ENCODE measurements at regions not wholly inside any gene's neighbourhood (a gene's known extent, or its start where the extent isn't known, plus 50 kb on each side); places are given as distances from the start of the nearest gene placed in this dataset.

DNA sequence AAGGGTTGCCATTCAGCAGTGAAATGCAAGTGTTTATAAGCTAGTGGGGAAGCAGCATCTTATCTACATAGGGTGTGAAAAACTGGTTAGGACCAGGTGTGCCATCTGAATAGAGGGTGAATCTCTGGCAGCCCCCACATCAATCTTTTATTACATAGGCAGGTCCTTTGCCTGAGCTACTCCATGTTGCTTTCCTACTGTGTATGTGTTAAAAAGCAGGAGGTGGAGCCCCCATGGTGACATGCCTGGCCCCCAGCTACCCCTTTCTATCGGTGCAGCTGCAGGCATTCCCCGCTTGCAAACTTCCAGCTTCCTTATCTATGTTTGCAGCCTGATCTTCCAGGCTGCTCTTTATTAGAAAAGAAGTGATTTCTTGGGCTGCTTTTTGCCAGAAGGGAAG is 353.5 kb downstream of the SPATA31D1 start:
- no peak for FAIRE-seq
- TF ChIP-seq, protein P1, sequence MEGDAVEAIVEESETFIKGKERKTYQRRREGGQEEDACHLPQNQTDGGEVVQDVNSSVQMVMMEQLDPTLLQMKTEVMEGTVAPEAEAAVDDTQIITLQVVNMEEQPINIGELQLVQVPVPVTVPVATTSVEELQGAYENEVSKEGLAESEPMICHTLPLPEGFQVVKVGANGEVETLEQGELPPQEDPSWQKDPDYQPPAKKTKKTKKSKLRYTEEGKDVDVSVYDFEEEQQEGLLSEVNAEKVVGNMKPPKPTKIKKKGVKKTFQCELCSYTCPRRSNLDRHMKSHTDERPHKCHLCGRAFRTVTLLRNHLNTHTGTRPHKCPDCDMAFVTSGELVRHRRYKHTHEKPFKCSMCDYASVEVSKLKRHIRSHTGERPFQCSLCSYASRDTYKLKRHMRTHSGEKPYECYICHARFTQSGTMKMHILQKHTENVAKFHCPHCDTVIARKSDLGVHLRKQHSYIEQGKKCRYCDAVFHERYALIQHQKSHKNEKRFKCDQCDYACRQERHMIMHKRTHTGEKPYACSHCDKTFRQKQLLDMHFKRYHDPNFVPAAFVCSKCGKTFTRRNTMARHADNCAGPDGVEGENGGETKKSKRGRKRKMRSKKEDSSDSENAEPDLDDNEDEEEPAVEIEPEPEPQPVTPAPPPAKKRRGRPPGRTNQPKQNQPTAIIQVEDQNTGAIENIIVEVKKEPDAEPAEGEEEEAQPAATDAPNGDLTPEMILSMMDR (IDR thresholded peaks at IDR 0.05; ENCODE audit: insufficient read depth, missing control alignments): no peak
- DNase-seq (ENCODE audit: insufficient read length, low spot score): no peak

DNA sequence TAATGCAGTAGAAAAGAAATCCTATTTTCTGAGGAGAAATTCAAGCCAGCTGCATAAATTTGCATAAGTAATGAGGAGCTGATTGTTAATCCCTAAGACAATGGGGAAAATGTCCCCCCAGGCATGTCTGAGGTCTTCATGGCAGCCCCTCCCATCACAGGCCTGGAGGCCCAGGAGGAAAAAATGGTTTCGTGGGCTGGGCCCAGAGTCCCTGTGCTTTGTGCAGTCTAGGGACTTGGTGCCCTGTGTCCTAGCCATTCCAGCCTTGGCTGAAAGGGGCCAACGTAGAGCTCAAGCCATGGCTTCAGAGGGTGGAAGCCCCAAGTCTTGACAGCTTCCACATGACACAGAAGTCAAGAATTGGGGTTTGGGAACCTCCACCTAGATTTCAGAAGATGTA is 357.5 kb downstream of the SPATA31D1 start:
- TF ChIP-seq, protein P1 (IDR thresholded peaks at IDR 0.05; ENCODE audit: insufficient read depth, missing control alignments): no peak
- FAIRE-seq (no peak), DNase-seq (ENCODE audit: insufficient read length, low spot score) (no peak)

DNA sequence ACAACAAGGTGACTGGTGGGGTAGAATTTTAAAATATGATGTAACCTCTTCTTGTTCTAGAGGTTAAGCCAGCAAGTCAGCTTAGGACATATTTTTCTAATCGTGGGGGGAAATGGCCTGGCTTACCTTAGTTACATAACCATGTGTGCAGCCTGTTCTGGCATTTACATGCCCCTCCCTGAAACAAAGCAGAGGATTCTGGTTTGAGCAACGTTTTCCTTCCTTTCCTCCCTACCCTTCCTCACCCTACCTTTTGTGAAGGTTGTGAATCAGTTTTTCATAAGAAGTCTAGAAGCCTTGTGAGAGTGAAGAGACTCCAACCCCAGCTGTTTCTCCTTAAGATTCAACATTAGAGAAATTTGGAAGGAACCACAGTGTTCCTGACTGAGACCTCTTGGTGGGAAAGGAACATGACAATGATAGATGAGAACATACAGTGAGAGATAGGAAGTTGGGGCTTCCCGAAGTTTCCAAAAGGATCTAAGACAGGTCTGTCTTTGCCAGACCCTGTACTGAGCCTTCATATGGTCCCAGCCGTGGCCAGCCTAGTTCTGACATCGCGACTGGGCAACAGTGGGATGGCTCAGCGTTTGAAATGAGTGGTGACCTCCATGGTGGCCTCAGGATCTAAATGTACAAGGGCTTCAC is 365.2 kb downstream of the SPATA31D1 start:
- FAIRE-seq (no peak), DNase-seq (ENCODE audit: insufficient read length, low spot score) (no peak)
- TF ChIP-seq, protein P1 (IDR thresholded peaks at IDR 0.05; ENCODE audit: insufficient read depth, missing control alignments): no peak

DNA sequence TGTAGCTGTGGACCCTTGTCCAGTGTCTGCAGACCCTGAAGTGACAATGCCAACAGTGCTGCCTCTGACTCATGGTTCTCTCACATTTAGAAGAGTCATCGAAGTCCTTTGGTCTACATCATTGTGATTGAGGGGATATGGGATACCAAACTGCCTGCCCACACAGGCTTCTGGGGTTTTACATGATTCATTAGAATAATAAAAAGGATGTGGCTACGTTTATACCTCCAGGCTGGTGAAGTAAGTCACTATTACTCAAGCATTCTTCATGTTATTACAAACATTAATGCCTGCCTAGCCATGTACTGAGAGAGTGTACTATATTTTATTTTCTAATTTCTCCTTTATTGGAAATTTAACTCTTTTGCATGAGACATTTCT is 365.7 kb downstream of the SPATA31D1 start:
- FAIRE-seq (no peak), DNase-seq (ENCODE audit: insufficient read length, low spot score) (no peak)
- TF ChIP-seq, protein P1 (IDR thresholded peaks at IDR 0.05; ENCODE audit: insufficient read depth, missing control alignments): no peak

DNA sequence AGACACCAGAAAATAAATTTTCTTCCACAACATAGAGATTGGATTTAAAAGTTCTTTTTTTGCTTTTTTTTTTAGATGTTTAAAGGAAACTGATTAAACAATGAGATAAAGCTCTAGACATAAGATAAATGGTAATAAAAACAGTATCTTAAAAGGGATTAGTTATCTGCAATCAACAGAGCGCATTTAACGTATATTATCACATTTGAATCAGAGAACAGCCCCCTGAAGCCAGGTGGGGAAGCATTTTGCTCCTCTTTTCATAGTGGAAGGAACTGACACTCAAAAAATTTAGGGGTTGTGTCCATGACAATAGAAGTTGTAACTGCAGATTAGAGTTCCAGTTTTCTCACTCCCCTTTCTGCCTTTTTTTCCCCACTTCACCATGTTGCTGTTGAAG is 367.6 kb downstream of the SPATA31D1 start:
- DNase-seq (ENCODE audit: insufficient read length, low spot score): no peak

DNA sequence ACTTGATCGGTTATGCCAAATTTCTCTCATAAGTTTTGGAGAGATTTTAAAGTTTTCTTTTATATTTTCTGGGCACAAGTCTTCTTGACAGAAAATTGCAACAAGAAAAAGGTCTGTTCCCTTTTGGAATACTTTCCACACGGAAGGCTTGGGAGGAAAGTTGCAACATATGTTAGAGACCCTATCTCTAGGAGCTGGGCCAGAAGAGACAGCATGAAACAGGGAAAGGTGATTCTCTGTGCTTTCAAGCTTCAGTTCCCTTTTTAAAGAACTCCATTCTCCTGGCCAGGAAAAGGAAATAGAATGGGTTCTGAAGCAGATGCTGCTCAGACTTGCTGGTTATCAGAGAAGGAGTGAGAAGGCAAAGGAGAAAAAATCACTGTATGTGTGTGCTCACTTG is 368.3 kb downstream of the SPATA31D1 start:
- DNase-seq (ENCODE audit: insufficient read length, low spot score) (no peak), FAIRE-seq (no peak)
- TF ChIP-seq, protein P1 (IDR thresholded peaks at IDR 0.05; ENCODE audit: insufficient read depth, missing control alignments): no peak

More for the DNA sequence above, 367.6 kb downstream of the SPATA31D1 start:
- TF ChIP-seq, protein P1 (IDR thresholded peaks at IDR 0.05; ENCODE audit: insufficient read depth, missing control alignments): no peak
- no peak for FAIRE-seq

DNA sequence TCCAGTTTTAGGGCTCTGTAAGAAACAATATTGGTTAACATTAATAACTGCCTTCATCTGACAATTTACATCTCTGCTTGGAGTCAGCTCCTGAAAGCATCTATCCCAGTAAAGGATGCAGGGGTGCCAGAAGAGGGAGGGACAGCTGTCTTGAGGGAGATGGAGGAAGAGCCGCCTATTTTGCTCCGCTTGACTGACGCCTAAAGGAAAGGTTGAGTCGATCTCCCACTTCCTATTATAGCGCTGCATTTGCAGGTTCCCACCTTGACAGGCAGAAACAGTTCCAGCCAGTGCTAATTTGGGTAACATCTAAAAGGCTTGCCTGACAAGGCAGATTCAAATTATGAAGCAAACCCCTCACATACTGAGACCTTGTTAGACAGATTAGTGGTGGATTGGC is 374.6 kb downstream of the SPATA31D1 start:
- TF ChIP-seq, protein P1 (IDR thresholded peaks at IDR 0.05; ENCODE audit: insufficient read depth, missing control alignments): no peak
- DNase-seq (ENCODE audit: insufficient read length, low spot score) (no peak), FAIRE-seq (no peak)

Data from D721Med (cell line).